ENCODE measurements at regions not wholly inside any gene's neighbourhood (a gene's known extent, or its start where the extent isn't known, plus 50 kb on each side); places are given as distances from the start of the nearest gene placed in this dataset.
A peak's percentile ranks its signal among the peaks of the same experiment; 100 is the strongest.

GRCh38 chrX:77087529-77088169, 359.5 kb upstream of the FGF16 start:
- peak; percentile 22 to 57 (median 41) for DNase-seq
- Histone ChIP-seq H3K4me3 (no peak overlapping the region), H3K36me3 (replicated peaks in 1 of 2) (no peaks in the 10 kb centered on the region), H3K4me1 (replicated peaks in 1 of 2) (no peaks in the 10 kb centered on the region), H3K27me3 (no peaks in the 10 kb centered on the region), H3K9me3 (replicated peaks in 1 of 3) (no peaks in the 10 kb centered on the region), H3K27ac (peak overlapping the region in 1 of 5 donors; percentile 65)
- 19 to 59% (median 57%) methylated on average over 3 to 7 of the region's 7 CpGs for WGBS, 4 donors
- no peak for TF ChIP-seq POLR2A (IDR thresholded peaks at IDR 0.05)
- TF ChIP-seq CTCF (IDR thresholded peaks at IDR 0.05): no peak
- intact Hi-C loops (cut with DNase I): no loop called here

GRCh38 chrX:77088233-77088632, 359.0 kb upstream of the FGF16 start:
- WGBS, 4 donors: 7 to 31% (median 17%) methylated on average over 1 of the region's 1 CpG
- no peaks in the 10 kb centered on the region for H3K9me3 ChIP-seq (replicated peaks in 1 of 3)
- no peak overlapping the region for H3K27ac ChIP-seq
- no peak for DNase-seq
- intact Hi-C loops (cut with DNase I): no loop called here
- H3K27me3 ChIP-seq: no peaks in the 10 kb centered on the region
- H3K4me3 ChIP-seq: no peak overlapping the region
- TF ChIP-seq POLR2A (IDR thresholded peaks at IDR 0.05): no peak
- TF ChIP-seq CTCF (IDR thresholded peaks at IDR 0.05): no peak
- H3K4me1 ChIP-seq (replicated peaks in 1 of 2): no peaks in the 10 kb centered on the region
- no peaks in the 10 kb centered on the region for H3K36me3 ChIP-seq (replicated peaks in 1 of 2)

GRCh38 chrX:77114501-77114900, 332.7 kb upstream of the FGF16 start:
- H3K36me3 ChIP-seq (replicated peaks in 1 of 2): no peaks in the 10 kb centered on the region
- DNase-seq: no peak
- H3K4me3 ChIP-seq: no peak overlapping the region
- no peak overlapping the region for H3K27ac ChIP-seq
- H3K27me3 ChIP-seq: no peaks in the 10 kb centered on the region
- intact Hi-C loops (cut with DNase I): no loop called here
- 65 to 87% (median 71%) methylated on average over 1 of the region's 1 CpG; no CpG with 5 or more reads in 1 of the 4 donors for WGBS, 4 donors
- no peaks in the 10 kb centered on the region for H3K9me3 ChIP-seq (replicated peaks in 1 of 3)
- H3K4me1 ChIP-seq (replicated peaks in 1 of 2): no peaks in the 10 kb centered on the region
- no peak for TF ChIP-seq POLR2A (IDR thresholded peaks at IDR 0.05)
- TF ChIP-seq CTCF (IDR thresholded peaks at IDR 0.05): no peak

GRCh38 chrX:77118686-77119085, 328.5 kb upstream of the FGF16 start:
- H3K36me3 ChIP-seq (replicated peaks in 1 of 2): no peaks in the 10 kb centered on the region
- no peak overlapping the region for H3K27ac ChIP-seq
- TF ChIP-seq CTCF (IDR thresholded peaks at IDR 0.05) (no peak), POLR2A (IDR thresholded peaks at IDR 0.05) (no peak)
- H3K4me1 ChIP-seq (replicated peaks in 1 of 2): no peaks in the 10 kb centered on the region
- H3K4me3 ChIP-seq: no peak overlapping the region
- WGBS, 4 donors: 47 to 64% (median 60%) methylated on average over 2 of the region's 2 CpGs
- intact Hi-C loops (cut with DNase I): no loop called here
- H3K9me3 ChIP-seq (replicated peaks in 1 of 3): no peaks in the 10 kb centered on the region
- DNase-seq: no peak
- H3K27me3 ChIP-seq: no peaks in the 10 kb centered on the region

All from adrenal gland (tissue), 9 donors.